ENCODE measurements at regions not wholly inside any gene's neighbourhood (a gene's known extent, or its start where the extent isn't known, plus 50 kb on each side); places are given as distances from the start of the nearest gene placed in this dataset.

GRCh38 chr21:24265987-24266386 is 1341.3 kb downstream of the MRPL39 start:
- Histone ChIP-seq H3K9me3 (ENCODE audit: low read depth, low read length) (peaks cover 2% of the 10 kb centered on the region), H4K20me1 (ENCODE audit: insufficient read depth, low read length) (no peaks in the 10 kb centered on the region), H3K4me2 (ENCODE audit: insufficient read depth, low read length) (no peak overlapping the region), H2AFZ (ENCODE audit: low read length) (no peak overlapping the region), H3K4me3 (ENCODE audit: insufficient read depth, low read length) (no peak overlapping the region), H3K36me3 (ENCODE audit: insufficient read depth, low read length) (no peaks in the 10 kb centered on the region), H3K79me2 (ENCODE audit: insufficient read depth, low read length) (no peaks in the 10 kb centered on the region), H3K27me3 (ENCODE audit: insufficient read depth, low read length) (no peaks in the 10 kb centered on the region), H3K4me1 (ENCODE audit: insufficient read depth, low read length) (no peaks in the 10 kb centered on the region), H3K27ac (ENCODE audit: low read depth, low read length) (no peak overlapping the region)
- no peak for TF ChIP-seq CTCF (IDR thresholded peaks at IDR 0.05; ENCODE audit: extremely low read depth, low read depth, low read length)
- DNase-seq (ENCODE audit: insufficient read length, low spot score, missing footprints), result no peak

- H3K27ac ChIP-seq (ENCODE audit: low read depth, low read length), result no peak overlapping the region
- no peak overlapping the region for H2AFZ ChIP-seq (ENCODE audit: low read length)
- no peak for DNase-seq (ENCODE audit: insufficient read length, low spot score, missing footprints)
Measured at GRCh38 chr21:24260751-24261150, 1346.5 kb downstream of the MRPL39 start.

GRCh38 chr21:24259241-24259640 is 1348.0 kb downstream of the MRPL39 start:
- Histone ChIP-seq H3K4me1 (ENCODE audit: insufficient read depth, low read length) (no peaks in the 10 kb centered on the region), H2AFZ (ENCODE audit: low read length) (no peak overlapping the region), H3K4me3 (ENCODE audit: insufficient read depth, low read length) (no peak overlapping the region), H3K4me2 (ENCODE audit: insufficient read depth, low read length) (no peak overlapping the region), H4K20me1 (ENCODE audit: insufficient read depth, low read length) (no peaks in the 10 kb centered on the region), H3K9me3 (ENCODE audit: low read depth, low read length) (peaks cover 2% of the 10 kb centered on the region), H3K79me2 (ENCODE audit: insufficient read depth, low read length) (no peaks in the 10 kb centered on the region), H3K36me3 (ENCODE audit: insufficient read depth, low read length) (no peaks in the 10 kb centered on the region), H3K27ac (ENCODE audit: low read depth, low read length) (no peak overlapping the region), H3K27me3 (ENCODE audit: insufficient read depth, low read length) (no peaks in the 10 kb centered on the region)
- DNase-seq (ENCODE audit: insufficient read length, low spot score, missing footprints), result no peak
- no peak for TF ChIP-seq CTCF (IDR thresholded peaks at IDR 0.05; ENCODE audit: extremely low read depth, low read depth, low read length)

More at GRCh38 chr21:24260751-24261150, 1346.5 kb downstream of the MRPL39 start:
- no peaks in the 10 kb centered on the region for H3K36me3 ChIP-seq (ENCODE audit: insufficient read depth, low read length)
- no peaks in the 10 kb centered on the region for H3K4me1 ChIP-seq (ENCODE audit: insufficient read depth, low read length)
- H3K4me3 ChIP-seq (ENCODE audit: insufficient read depth, low read length), result no peak overlapping the region
- H3K9me3 ChIP-seq (ENCODE audit: low read depth, low read length), result peaks cover 2% of the 10 kb centered on the region
- no peak overlapping the region for H3K4me2 ChIP-seq (ENCODE audit: insufficient read depth, low read length)
- no peak for TF ChIP-seq CTCF (IDR thresholded peaks at IDR 0.05; ENCODE audit: extremely low read depth, low read depth, low read length)
- H4K20me1 ChIP-seq (ENCODE audit: insufficient read depth, low read length), result no peaks in the 10 kb centered on the region
- H3K27me3 ChIP-seq (ENCODE audit: insufficient read depth, low read length), result no peaks in the 10 kb centered on the region
- no peaks in the 10 kb centered on the region for H3K79me2 ChIP-seq (ENCODE audit: insufficient read depth, low read length)

GRCh38 chr21:24255591-24255990 is 1351.7 kb downstream of the MRPL39 start:
- Histone ChIP-seq H3K9me3 (ENCODE audit: low read depth, low read length) (no peaks in the 10 kb centered on the region), H3K4me2 (ENCODE audit: insufficient read depth, low read length) (no peak overlapping the region), H3K79me2 (ENCODE audit: insufficient read depth, low read length) (no peaks in the 10 kb centered on the region), H3K27me3 (ENCODE audit: insufficient read depth, low read length) (no peaks in the 10 kb centered on the region), H3K36me3 (ENCODE audit: insufficient read depth, low read length) (no peaks in the 10 kb centered on the region), H2AFZ (ENCODE audit: low read length) (no peak overlapping the region), H3K4me3 (ENCODE audit: insufficient read depth, low read length) (no peak overlapping the region), H4K20me1 (ENCODE audit: insufficient read depth, low read length) (no peaks in the 10 kb centered on the region), H3K4me1 (ENCODE audit: insufficient read depth, low read length) (no peaks in the 10 kb centered on the region), H3K27ac (ENCODE audit: low read depth, low read length) (no peak overlapping the region)
- no peak for DNase-seq (ENCODE audit: insufficient read length, low spot score, missing footprints)
- TF ChIP-seq CTCF (IDR thresholded peaks at IDR 0.05; ENCODE audit: extremely low read depth, low read depth, low read length), result no peak
